GM20000 (cell line): ENCODE measurements at regions not wholly inside any gene's neighbourhood (a gene's known extent, or its start where the extent isn't known, plus 50 kb on each side); places are given as distances from the start of the nearest gene placed in this dataset.

Source experiments
- DNase-seq: peaks from one replicate; pipeline ENCODE4 v3.0.0; 2012; ENCODE audit warnings: low spot score
- CTCF ChIP-seq: IDR thresholded peaks from 2 replicates; pipeline ENCODE4 v1.5.1; 2012; ENCODE audit warnings: mild to moderate bottlenecking, control low read depth; ENCODE audit errors: extremely low read depth, missing control alignments

GRCh38 chr15:61769557-61769956 is 290.7 kb downstream of the VPS13C start:
- no peak for DNase-seq
- TF ChIP-seq CTCF = no peak

DNA sequence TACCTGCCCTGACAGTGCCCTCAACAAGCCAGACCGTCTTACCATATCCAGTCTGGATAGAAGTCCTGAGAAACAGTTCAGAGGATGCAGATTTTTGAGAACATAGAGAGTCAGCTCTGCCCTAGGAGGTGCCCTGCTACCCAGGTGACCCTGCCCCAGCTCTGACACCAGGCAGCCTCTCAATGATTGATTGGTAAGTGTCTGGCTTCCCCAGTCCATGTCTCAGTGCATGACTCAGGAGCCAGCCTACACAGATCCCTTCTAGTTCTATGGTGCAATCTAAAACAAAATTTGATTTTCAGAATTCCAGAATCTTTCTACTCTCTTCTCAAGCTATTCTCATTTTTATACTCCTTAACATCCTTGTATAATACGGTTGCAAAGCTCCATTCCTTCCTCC is 292.1 kb downstream of the VPS13C start:
- TF ChIP-seq CTCF = no peak
- DNase-seq = no peak

DNA sequence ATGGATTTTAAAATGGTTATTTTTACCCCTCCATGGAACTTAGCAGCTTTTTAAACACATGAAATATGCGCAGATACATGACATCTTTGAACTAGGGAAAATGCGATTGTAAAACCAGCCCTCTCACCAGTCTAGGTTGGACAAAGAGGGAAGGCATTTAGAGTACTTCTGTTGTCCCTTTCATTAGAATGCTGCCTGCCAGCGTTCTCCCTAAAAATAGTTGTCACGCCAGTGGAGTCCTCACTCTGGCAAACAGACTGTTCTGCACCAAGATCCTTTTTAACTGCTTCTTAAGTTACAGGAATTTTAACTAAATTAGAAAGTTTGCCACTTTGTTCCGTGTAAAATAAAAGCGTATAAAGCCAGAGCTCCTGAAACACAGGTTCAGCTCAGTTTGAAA is 295.3 kb downstream of the VPS13C start:
- no peak for DNase-seq
- TF ChIP-seq CTCF = no peak

DNA sequence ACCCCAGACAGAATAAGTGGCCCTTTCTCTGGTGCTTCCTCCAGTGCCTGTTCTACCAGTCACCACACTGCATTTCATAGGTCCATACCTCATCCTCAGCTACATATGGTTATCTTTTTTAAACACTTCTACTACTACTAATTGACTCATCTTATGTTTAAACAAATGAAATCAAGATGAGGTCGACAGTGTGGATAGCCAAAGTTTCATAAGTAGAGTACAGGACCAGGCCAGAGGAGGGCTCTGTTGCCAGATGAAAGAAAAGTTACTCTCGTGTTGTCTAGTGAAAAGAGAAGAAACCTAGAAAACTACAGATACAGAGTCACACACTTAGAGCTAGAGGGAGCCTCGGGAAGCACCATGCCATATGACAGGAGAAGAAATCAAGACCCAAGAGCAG is 296.1 kb downstream of the VPS13C start:
- no peak for TF ChIP-seq CTCF

GRCh38 chr15:61762676-61763075 is 297.6 kb downstream of the VPS13C start:
- no peak for TF ChIP-seq CTCF
- DNase-seq = no peak

More for the DNA sequence above, 296.1 kb downstream of the VPS13C start:
- no peak for DNase-seq

GRCh38 chr15:61759639-61760038 is 300.6 kb downstream of the VPS13C start:
- no peak for TF ChIP-seq CTCF
- no peak for DNase-seq

DNA sequence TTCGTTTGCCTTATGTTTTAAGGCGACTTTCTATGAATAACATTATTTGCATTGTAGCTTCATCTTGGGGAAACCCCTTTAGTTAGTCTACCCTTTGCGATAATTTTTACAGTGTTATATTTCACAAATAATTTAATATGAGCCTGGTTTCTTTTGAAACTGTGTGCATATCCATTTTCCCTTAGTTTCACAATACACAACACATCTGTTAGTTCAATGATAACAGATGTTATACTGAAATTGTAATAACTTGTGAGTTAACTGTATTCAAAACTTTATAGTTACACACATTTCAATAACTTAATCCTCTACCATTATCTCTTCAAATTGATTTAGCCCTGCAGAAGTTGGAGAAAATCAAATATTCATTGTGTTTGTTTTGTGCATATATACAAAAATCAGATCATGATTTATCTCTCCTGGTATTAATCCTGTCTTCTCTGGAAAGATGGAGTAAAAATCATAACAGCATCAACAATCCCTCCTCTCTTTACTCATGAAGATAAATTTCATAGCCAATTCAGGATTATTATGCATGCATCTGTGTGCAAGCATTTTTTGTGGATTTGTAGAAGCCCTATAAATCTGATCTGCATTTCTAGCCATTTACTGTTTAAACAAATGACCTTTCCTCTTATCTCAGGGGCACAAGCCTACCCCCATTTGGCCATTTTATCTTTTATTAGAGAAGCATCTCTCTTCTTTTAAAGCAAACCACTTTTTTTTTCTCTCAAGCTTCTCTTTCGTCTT is 304.0 kb downstream of the VPS13C start:
- no peak for DNase-seq
- no peak for TF ChIP-seq CTCF
